Loucy (cell line): ENCODE measurements at regions not wholly inside any gene's neighbourhood (a gene's known extent, or its start where the extent isn't known, plus 50 kb on each side); places are given as distances from the start of the nearest gene placed in this dataset.

Source experiments
- H2AFZ ChIP-seq: fragments of 200-600 bp; sonication (generic); 2 replicates; pipeline ENCODE4 v1.6.0; 2016; ENCODE audit warnings: antibody characterized with exemption, mild to moderate bottlenecking, low read length, moderate library complexity
- H3F3A ChIP-seq: fragments of 200-600 bp; 2 replicates; pipeline ENCODE4 v1.6.0; 2016; ENCODE audit warnings: antibody characterized with exemption, low read depth, mild to moderate bottlenecking
- H3K27me3 ChIP-seq: fragments of 200-600 bp; sonication (generic); 2 replicates; pipeline ENCODE4 v1.6.1; 2014; ENCODE audit warnings: low read length, mild to moderate bottlenecking; ENCODE audit not compliant: insufficient read depth, poor library complexity, severe bottlenecking
- H3K36me3 ChIP-seq: fragments of 200-600 bp; sonication (generic); 2 replicates; pipeline ENCODE4 v1.6.1; 2016; ENCODE audit warnings: low read length; ENCODE audit not compliant: insufficient read depth
- H3K4me1 ChIP-seq: fragments of 200-600 bp; sonication (generic); 2 replicates; pipeline ENCODE4 v1.5.1; 2014; ENCODE audit warnings: low read length, mild to moderate bottlenecking; ENCODE audit not compliant: insufficient read depth, poor library complexity, severe bottlenecking
- H3K4me2 ChIP-seq: fragments of 200-600 bp; sonication (generic); 2 replicates; pipeline ENCODE4 v1.6.0; 2014; ENCODE audit warnings: antibody characterized with exemption, low read length, low read depth, mild to moderate bottlenecking; ENCODE audit not compliant: poor library complexity, severe bottlenecking
- H3K4me3 ChIP-seq: fragments of 200-600 bp; sonication (generic); 2 replicates; pipeline ENCODE4 v1.5.1; 2014; ENCODE audit warnings: low read length, mild to moderate bottlenecking, mixed read lengths; ENCODE audit not compliant: poor library complexity, severe bottlenecking
- H3K79me2 ChIP-seq: fragments of 200-600 bp; sonication (generic); 2 replicates; pipeline ENCODE4 v1.6.1; 2014; ENCODE audit warnings: low read length; ENCODE audit not compliant: insufficient read depth
- H3K9ac ChIP-seq: fragments of 200-600 bp; sonication (generic); 2 replicates; pipeline ENCODE4 v1.6.0; 2014; ENCODE audit warnings: mild to moderate bottlenecking, low read depth, low read length, moderate library complexity; ENCODE audit not compliant: poor library complexity, severe bottlenecking
- H3K9me2 ChIP-seq: fragments of 200-600 bp; sonication (generic); replicated peaks from 2 replicates; pipeline ENCODE4 v1.6.1; 2016; ENCODE audit warnings: low read depth, low read length, mixed read lengths
- H3K9me3 ChIP-seq: fragments of 200-600 bp; sonication (generic); 2 replicates; pipeline ENCODE4 v1.6.1; 2014; ENCODE audit warnings: mild to moderate bottlenecking, antibody characterized with exemption, low read length, low read depth; ENCODE audit not compliant: insufficient read depth
- H4K20me1 ChIP-seq: fragments of 200-600 bp; sonication (generic); 2 replicates; pipeline ENCODE4 v1.6.0; 2014; ENCODE audit warnings: antibody characterized with exemption, low read length, mild to moderate bottlenecking; ENCODE audit not compliant: insufficient read depth, poor library complexity, severe bottlenecking
- CTCF ChIP-seq: fragments of 200-600 bp; sonication (generic); conservative IDR thresholded peaks from 2 replicates; pipeline ENCODE4 v1.5.1; 2014; ENCODE audit warnings: mild to moderate bottlenecking, antibody characterized with exemption, low read length
- EZH2phosphoT487 ChIP-seq: fragments of 200-600 bp; IDR thresholded peaks from 2 replicates; pipeline ENCODE4 v1.6.1; 2018; ENCODE audit warnings: antibody characterized with exemption, mild to moderate bottlenecking, moderate library complexity, borderline replicate concordance

DNA sequence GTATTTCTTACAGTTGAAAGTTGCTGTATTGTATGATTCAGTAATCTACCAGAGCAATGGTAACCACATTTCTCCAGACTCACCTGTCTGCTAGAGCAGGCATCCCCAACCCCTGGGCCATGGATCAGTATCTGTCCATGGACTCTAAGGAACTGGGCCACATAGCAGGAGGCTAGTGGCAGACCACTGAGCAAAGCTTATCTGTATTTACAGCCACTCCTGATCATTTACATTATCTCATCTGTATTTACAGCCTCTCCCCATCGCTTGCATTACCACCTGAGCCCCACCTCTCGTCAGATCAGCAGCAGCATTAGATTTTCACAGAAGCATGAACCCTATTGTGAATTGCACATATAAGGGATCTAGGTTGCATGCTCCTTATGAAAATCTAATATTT lies 60.3 kb upstream of the MANEA start:
- Histone ChIP-seq H3K79me2 (no peaks in the 10 kb centered on the region), H3K4me3 (no peak overlapping the region), H3K4me2 (no peak overlapping the region), H3K36me3 (no peaks in the 10 kb centered on the region), H3K9ac (no peak overlapping the region), H3K9me2 (no peaks in the 10 kb centered on the region), H2AFZ (no peak overlapping the region), H3K4me1 (no peaks in the 10 kb centered on the region), H3F3A (no peaks in the 10 kb centered on the region), H3K9me3 (no peaks in the 10 kb centered on the region), H4K20me1 (no peaks in the 10 kb centered on the region), H3K27me3 (no peaks in the 10 kb centered on the region)
- TF ChIP-seq CTCF (no peak), EZH2phosphoT487 (no peak)

DNA sequence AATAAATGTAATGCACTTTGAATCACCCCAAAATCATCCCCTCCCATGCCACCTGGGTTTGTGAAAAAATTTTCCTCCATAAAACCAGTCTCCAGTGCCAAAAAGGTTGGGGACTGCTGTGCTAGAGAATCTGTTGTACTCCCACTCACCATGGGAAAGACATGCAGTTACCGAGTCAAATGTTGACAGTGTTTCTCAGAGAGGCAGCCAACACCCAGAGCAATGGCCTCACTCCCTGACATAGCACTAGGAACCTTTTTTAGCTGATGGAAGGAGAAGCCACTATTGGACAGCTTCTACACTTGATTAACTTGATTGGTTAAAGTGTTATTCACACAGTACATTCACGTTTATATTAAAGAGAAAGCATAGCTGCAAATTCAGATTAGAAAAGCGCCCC lies 59.8 kb upstream of the MANEA start:
- H3K9me3 ChIP-seq, result no peaks in the 10 kb centered on the region
- H3K27me3 ChIP-seq, result no peaks in the 10 kb centered on the region
- no peak overlapping the region for H3K9ac ChIP-seq
- no peak overlapping the region for H2AFZ ChIP-seq
- H3K4me3 ChIP-seq, result no peak overlapping the region
- H4K20me1 ChIP-seq, result no peaks in the 10 kb centered on the region
- H3K4me2 ChIP-seq, result no peak overlapping the region
- no peaks in the 10 kb centered on the region for H3K36me3 ChIP-seq
- no peaks in the 10 kb centered on the region for H3F3A ChIP-seq
- TF ChIP-seq CTCF, result no peak
- no peak for TF ChIP-seq EZH2phosphoT487
- H3K4me1 ChIP-seq, result no peaks in the 10 kb centered on the region
- H3K9me2 ChIP-seq, result no peaks in the 10 kb centered on the region
- H3K79me2 ChIP-seq, result no peaks in the 10 kb centered on the region

- Histone ChIP-seq H4K20me1 (no peaks in the 10 kb centered on the region), H3K9ac (no peak overlapping the region), H3K79me2 (no peaks in the 10 kb centered on the region), H3K4me2 (no peak overlapping the region), H3K27me3 (no peaks in the 10 kb centered on the region), H3K4me3 (no peak overlapping the region), H3K9me3 (no peaks in the 10 kb centered on the region), H2AFZ (no peak overlapping the region; the same call in 1 of the 2 replicates), H3F3A (no peaks in the 10 kb centered on the region), H3K36me3 (no peaks in the 10 kb centered on the region), H3K9me2 (no peaks in the 10 kb centered on the region), H3K4me1 (no peaks in the 10 kb centered on the region)
- TF ChIP-seq CTCF (no peak), EZH2phosphoT487 (no peak)
Measured at GRCh38 chr6:95518630-95519227, 58.6 kb upstream of the MANEA start.
